Upper lobe of left lung (tissue), 6 donors: ENCODE measurements at regions not wholly inside any gene's neighbourhood (a gene's known extent, or its start where the extent isn't known, plus 50 kb on each side); places are given as distances from the start of the nearest gene placed in this dataset.
"Not testable (repeated sequence)": the region's sequence is repeated elsewhere in the genome, so short reads cannot be mapped to it uniquely, and the experiment has no call there.

ENCODE experiments used
- ATAC-seq, 2 donors: fragments of 200-7000 bp; cut with Tn5 transposase; one replicate each; pipeline ENCODE4 v1.9.1; 2022; ENCODE audit warnings: mild to moderate bottlenecking in 2 of 2, moderate library complexity in 2 of 2; ENCODE audit not compliant: low FRiP score in 2 of 2
- DNase-seq, 2 donors: peaks; one replicate each; pipeline ENCODE4 v3.0.0-alpha.2; 2019 to 2020
- H3K27ac ChIP-seq, 4 donors: fragments of 200-600 bp; sonication (generic); one replicate each; pipeline ENCODE4 v1.5.1; 2016 to 2019
- H3K27me3 ChIP-seq, 4 donors: fragments of 200-600 bp; sonication (generic); one replicate each; pipeline ENCODE4 v1.5.1; 2017 to 2019
- H3K36me3 ChIP-seq, 4 donors: fragments of 200-600 bp; sonication (generic); one replicate each; pipeline ENCODE4 v1.5.1; 2016 to 2019
- H3K4me1 ChIP-seq, 4 donors: fragments of 200-600 bp; sonication (generic); one replicate each; pipeline ENCODE4 v1.5.1; 2018 to 2019
- H3K4me3 ChIP-seq, 4 donors: fragments of 200-600 bp; sonication (generic); one replicate each; pipeline ENCODE4 v1.5.1; 2017 to 2019; ENCODE audit warnings: mild to moderate bottlenecking in 2 of 4, moderate library complexity in 1 of 4
- H3K9me3 ChIP-seq, 4 donors: fragments of 200-600 bp; sonication (generic); one replicate each; pipeline ENCODE4 v1.5.1; 2018 to 2019
- WGBS, 2 donors: methylation state at CpG; one replicate each; pipeline ENCODE4 v1.1.5; 2017 to 2018; 5-methylcytosine and 5-hydroxymethylcytosine counted together
- donor health status: DM: no; HTN: no; CAD: no; lungs with moderate emphysema.
- donor health status: DM: no; HTN: yes; CAD: no; lungs with severe emphysema.

GRCh38 chr21:9024006-9024767 is 1497.2 kb upstream of the TPTE start:
- not testable (repeated sequence) for H3K36me3 ChIP-seq, H3K4me1 ChIP-seq, H3K4me3 ChIP-seq, H3K27ac ChIP-seq, H3K27me3 ChIP-seq, DNase-seq, H3K9me3 ChIP-seq, ATAC-seq
- 37 to 48% methylated on average over 4 of the region's 4 CpGs for WGBS, 2 donors

DNA sequence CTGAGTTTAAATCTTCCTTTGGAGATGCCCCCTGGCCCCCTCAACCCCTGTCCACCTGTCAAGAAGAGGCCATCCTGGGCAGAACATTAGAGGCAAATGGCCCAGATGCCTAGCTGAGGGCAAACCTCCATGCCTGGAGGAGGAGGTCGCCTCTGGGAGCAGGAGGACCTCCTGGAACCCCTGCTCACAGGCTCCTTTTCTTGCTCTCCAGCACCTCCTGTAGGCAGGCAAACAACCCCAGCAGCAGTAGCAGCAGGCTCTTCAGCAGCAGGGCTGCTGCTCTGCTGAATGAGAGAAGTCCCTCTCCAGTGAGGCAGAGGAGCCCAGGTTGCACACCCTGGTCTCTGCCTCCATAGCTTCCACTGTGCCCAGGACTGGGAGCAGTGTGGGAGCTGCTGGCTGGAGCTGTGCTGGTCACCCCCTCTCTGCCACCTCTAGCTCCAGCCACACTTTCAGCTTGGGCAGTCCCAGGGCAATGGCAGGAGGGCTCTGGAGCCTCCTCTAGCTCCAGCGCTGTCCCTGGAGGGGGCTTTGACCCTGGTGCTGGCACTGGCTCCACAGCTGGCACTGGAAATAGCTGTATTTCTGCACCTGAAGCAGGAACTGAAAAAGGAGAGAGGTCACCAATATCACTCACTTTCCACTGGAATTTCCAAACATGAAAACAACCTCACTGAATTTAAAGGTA is 1494.5 kb upstream of the TPTE start:
- H3K4me3 ChIP-seq, H3K27ac ChIP-seq, H3K9me3 ChIP-seq, ATAC-seq, H3K36me3 ChIP-seq, H3K27me3 ChIP-seq, H3K4me1 ChIP-seq: not testable (repeated sequence)
- DNase-seq: peak in 1 of 2 donors; percentile 17
- WGBS, 2 donors: 40 to 55% methylated on average over 1 of the region's 2 CpGs

DNA sequence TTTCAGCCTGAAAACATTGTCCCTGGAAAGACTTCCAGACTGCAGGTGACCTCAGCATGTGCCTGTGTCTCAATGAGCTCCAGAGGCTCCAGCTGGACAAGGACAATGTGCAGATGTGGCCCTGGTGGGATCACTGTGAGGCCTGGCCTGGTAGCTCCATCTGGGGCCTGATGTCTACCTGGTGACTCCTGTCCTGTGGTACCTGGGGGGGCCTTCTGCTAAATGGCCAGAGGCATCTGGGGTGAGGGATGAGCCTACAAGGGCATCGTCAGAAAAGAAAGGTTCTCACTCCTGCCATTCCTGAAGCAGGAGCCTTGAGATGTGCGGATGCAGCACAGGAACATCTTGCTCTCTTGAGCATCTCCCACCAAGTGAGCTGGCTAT is 1494.0 kb upstream of the TPTE start:
- DNase-seq, ATAC-seq, H3K4me1 ChIP-seq, H3K4me3 ChIP-seq, H3K36me3 ChIP-seq, H3K27me3 ChIP-seq, H3K9me3 ChIP-seq, H3K27ac ChIP-seq: not testable (repeated sequence)
- 45 to 52% methylated on average over 2 of the region's 2 CpGs for WGBS, 2 donors

DNA sequence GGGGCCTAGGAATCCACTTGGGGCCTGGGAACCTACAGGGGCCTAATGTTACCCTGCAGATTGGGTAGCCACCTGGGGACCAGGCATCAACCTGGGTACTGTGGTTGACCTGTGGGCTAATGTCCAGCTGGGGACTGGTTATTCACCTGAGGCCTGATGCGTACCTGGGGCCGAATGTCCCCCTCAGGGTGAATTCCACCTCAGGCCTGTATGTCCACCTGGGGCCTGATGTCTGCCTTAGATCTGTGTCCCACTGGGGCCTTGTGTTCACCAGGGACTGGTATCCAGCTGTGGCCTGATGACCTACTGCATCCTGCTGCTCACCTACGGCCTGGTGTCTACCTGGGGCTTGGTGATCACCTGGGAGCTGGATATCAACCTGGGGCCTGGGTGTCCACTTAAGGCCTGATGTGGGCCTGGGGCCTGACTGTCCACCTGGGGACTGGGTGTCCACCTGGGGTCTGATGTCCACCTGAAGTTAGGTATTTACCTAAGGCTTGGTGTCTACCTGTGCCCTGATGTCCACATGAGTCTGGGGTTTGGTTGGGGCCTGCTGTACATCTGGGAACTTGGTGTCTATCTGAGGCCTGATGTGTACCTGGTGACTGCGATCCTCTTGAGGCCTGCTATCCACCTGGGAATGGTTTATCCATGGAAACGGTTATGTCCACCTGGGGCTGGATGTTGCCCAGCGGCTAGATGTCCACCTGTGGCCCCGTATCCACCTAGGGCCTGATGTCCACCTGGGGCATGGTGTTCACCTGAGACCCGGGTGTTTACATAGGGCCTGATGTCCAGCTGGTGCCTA is 1492.6 kb upstream of the TPTE start:
- H3K36me3 ChIP-seq, ATAC-seq, DNase-seq, H3K27me3 ChIP-seq, H3K4me1 ChIP-seq, H3K27ac ChIP-seq, H3K9me3 ChIP-seq, H3K4me3 ChIP-seq: not testable (repeated sequence)
- WGBS, 2 donors: 82 to 86% methylated on average over 8 of the region's 8 CpGs

DNA sequence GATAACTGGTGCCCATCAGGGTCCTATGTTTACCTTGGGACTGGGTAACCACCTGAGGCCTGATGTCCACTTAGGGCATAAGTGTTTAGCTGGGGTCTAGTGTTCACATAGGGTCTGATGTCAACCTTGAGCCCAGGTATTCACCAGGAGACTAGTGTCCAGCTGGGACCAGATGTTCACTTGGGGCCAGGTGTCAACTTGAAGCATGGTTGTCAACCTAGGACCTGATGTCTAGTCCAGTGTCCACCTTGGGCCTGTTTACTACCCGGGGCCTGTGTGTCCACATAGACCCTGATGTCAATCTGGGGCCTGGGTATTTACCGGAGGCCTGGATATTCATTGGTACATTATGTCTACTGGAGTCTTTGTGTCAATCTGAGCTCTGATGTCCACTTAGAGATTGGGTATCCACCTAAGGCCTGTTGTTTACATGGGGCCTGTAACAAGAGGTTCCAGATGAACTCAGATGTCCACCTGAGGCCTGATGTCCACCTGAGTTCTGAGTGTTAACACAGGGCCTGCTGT is 1491.2 kb upstream of the TPTE start:
- not testable (repeated sequence) for H3K27me3 ChIP-seq, ATAC-seq, H3K36me3 ChIP-seq, H3K4me3 ChIP-seq, H3K9me3 ChIP-seq, H3K27ac ChIP-seq, DNase-seq, H3K4me1 ChIP-seq
- 76 to 83% methylated on average over 2 of the region's 2 CpGs for WGBS, 2 donors

GRCh38 chr21:9031482-9032374 is 1489.7 kb upstream of the TPTE start:
- not testable (repeated sequence) for H3K27ac ChIP-seq, DNase-seq, ATAC-seq, H3K27me3 ChIP-seq, H3K4me1 ChIP-seq, H3K4me3 ChIP-seq, H3K36me3 ChIP-seq, H3K9me3 ChIP-seq
- WGBS, 2 donors: 36 to 62% methylated on average over 2 to 5 of the region's 5 CpGs

- H3K9me3 ChIP-seq, H3K27ac ChIP-seq, H3K4me3 ChIP-seq, H3K27me3 ChIP-seq, H3K4me1 ChIP-seq, DNase-seq, H3K36me3 ChIP-seq, ATAC-seq: not testable (repeated sequence)
- WGBS, 2 donors: no CpG with 5 or more reads among the region's 2 CpGs
Measured at GRCh38 chr21:9032547-9032946, 1488.8 kb upstream of the TPTE start.

DNA sequence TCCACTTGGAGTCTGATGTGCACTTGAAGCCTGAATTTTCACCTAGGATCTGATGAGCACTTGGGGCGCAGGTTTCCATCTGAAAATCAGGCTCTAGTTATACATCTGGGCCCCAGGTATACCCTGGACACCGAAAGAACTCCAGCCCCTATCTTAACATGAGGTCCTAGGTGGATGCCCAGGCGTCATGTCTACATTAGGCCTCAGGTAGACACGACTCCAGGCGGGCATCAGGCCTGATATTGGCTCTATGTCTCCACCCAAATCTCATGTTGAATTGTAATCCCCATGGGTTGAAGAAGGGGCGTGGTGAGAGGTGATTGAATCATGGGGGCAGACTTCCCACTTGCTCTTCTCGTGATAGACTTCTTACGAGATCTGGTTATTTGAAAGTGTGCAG is 1488.1 kb upstream of the TPTE start:
- not testable (repeated sequence) for H3K27me3 ChIP-seq, ATAC-seq, H3K9me3 ChIP-seq, H3K36me3 ChIP-seq, H3K27ac ChIP-seq, DNase-seq, H3K4me3 ChIP-seq, H3K4me1 ChIP-seq
- WGBS, 2 donors: 47 to 64% methylated on average over 6 to 7 of the region's 8 CpGs

GRCh38 chr21:9034491-9035200 is 1486.7 kb upstream of the TPTE start:
- not testable (repeated sequence) for H3K9me3 ChIP-seq, DNase-seq, H3K4me1 ChIP-seq, H3K4me3 ChIP-seq, H3K27ac ChIP-seq, H3K27me3 ChIP-seq, ATAC-seq, H3K36me3 ChIP-seq
- WGBS, 2 donors: 47 to 58% methylated on average over 2 to 4 of the region's 8 CpGs

GRCh38 chr21:9035225-9035624 is 1486.2 kb upstream of the TPTE start:
- not testable (repeated sequence) for H3K27ac ChIP-seq, ATAC-seq, DNase-seq, H3K36me3 ChIP-seq, H3K27me3 ChIP-seq, H3K4me1 ChIP-seq, H3K9me3 ChIP-seq, H3K4me3 ChIP-seq
- no CpG with 5 or more reads among the region's 1 CpG for WGBS, 2 donors

DNA sequence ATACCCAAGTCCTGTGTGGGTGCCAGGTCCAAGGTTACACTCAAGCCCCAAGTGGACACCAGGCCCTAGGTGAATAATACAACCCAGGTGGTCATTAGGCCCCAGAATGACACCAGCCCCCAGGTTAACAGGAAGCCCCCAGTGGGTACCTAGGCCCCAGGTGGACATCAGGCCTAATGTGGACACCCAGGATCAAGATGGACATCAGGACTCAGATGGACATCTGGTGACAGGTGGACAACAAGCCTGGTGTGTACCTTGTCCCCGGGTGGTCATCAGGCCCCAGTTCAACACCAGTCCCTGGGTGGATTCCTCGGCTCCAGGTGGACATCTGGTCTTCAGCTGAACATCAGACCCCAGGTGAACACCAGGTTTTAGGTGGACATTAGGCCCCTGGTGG is 1485.4 kb upstream of the TPTE start:
- not testable (repeated sequence) for H3K27ac ChIP-seq, H3K4me3 ChIP-seq, ATAC-seq, H3K36me3 ChIP-seq, DNase-seq, H3K27me3 ChIP-seq, H3K4me1 ChIP-seq
- H3K9me3 ChIP-seq: peaks cover 0 to 13% (median 4%) of the 10 kb centered on the region in 4 donors
- WGBS, 2 donors: 40% methylated on average over 1 of the region's 2 CpGs; no CpG with 5 or more reads in 1 of the 2 donors
